ENCODE measurements at regions not wholly inside any gene's neighbourhood (a gene's known extent, or its start where the extent isn't known, plus 50 kb on each side); places are given as distances from the start of the nearest gene placed in this dataset.

GRCh38 chr10:53744746-53745145 lies 972.2 kb upstream of the MBL2 start:
- TF ChIP-seq, protein P1, sequence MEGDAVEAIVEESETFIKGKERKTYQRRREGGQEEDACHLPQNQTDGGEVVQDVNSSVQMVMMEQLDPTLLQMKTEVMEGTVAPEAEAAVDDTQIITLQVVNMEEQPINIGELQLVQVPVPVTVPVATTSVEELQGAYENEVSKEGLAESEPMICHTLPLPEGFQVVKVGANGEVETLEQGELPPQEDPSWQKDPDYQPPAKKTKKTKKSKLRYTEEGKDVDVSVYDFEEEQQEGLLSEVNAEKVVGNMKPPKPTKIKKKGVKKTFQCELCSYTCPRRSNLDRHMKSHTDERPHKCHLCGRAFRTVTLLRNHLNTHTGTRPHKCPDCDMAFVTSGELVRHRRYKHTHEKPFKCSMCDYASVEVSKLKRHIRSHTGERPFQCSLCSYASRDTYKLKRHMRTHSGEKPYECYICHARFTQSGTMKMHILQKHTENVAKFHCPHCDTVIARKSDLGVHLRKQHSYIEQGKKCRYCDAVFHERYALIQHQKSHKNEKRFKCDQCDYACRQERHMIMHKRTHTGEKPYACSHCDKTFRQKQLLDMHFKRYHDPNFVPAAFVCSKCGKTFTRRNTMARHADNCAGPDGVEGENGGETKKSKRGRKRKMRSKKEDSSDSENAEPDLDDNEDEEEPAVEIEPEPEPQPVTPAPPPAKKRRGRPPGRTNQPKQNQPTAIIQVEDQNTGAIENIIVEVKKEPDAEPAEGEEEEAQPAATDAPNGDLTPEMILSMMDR (IDR thresholded peaks at IDR 0.05) = no peak
- no peak for TF ChIP-seq POLR2A (IDR thresholded peaks at IDR 0.05)
